DND-41 (cell line): ENCODE measurements at regions not wholly inside any gene's neighbourhood (a gene's known extent, or its start where the extent isn't known, plus 50 kb on each side); places are given as distances from the start of the nearest gene placed in this dataset.
A peak's percentile ranks its signal among the peaks of the same experiment; 100 is the strongest.

Experiments used
- ATAC-seq: fragments of 200-7000 bp; cut with Tn5 transposase; 3 replicates; pipeline ENCODE4 v1.9.1; 2021; ENCODE audit warnings: low read depth; ENCODE audit not compliant: insufficient read depth
- DNase-seq: peaks from one replicate; pipeline ENCODE4 v3.0.0-alpha.2; 2020
- H2AFZ ChIP-seq: 2 replicates; pipeline ENCODE4 v1.6.0; 2012; ENCODE audit warnings: low read depth, low read length
- H3K27ac ChIP-seq: 2 replicates; pipeline ENCODE4 v1.5.1; 2012; ENCODE audit warnings: low read length, inconsistent platforms
- H3K27me3 ChIP-seq: fragments of 200-600 bp; sonication (generic); 2 replicates; pipeline ENCODE4 v1.6.0; 2012; ENCODE audit warnings: low read length, mild to moderate bottlenecking, inconsistent platforms; ENCODE audit not compliant: insufficient read depth, poor library complexity
- H3K36me3 ChIP-seq: 2 replicates; pipeline ENCODE4 v1.5.1; 2012; ENCODE audit warnings: low read length, inconsistent platforms; ENCODE audit not compliant: insufficient read depth
- H3K4me1 ChIP-seq: 2 replicates; pipeline ENCODE4 v1.5.1; 2012; ENCODE audit warnings: mild to moderate bottlenecking, low read length; ENCODE audit not compliant: insufficient read depth
- H3K4me2 ChIP-seq: 2 replicates; pipeline ENCODE4 v1.6.0; 2012; ENCODE audit warnings: mild to moderate bottlenecking, moderate library complexity, low read length, inconsistent platforms; ENCODE audit not compliant: insufficient read depth
- H3K4me3 ChIP-seq, 2 experiments: fragments of 200-600 bp in 1 of 2; shearing (Covaris generic) in 1 of 2; 2 replicates each; pipeline ENCODE4 v1.5.1; 2012 to 2016; ENCODE audit warnings: inconsistent platforms in 2 of 2, low read length in 2 of 2, mild to moderate bottlenecking in 2 of 2, low read depth in 1 of 2, moderate library complexity in 1 of 2
- H3K79me2 ChIP-seq: 2 replicates; pipeline ENCODE4 v1.6.0; 2012; ENCODE audit warnings: low read length, inconsistent platforms; ENCODE audit not compliant: insufficient read depth
- H3K9ac ChIP-seq: 2 replicates; pipeline ENCODE4 v1.6.0; 2012; ENCODE audit warnings: low read depth, mild to moderate bottlenecking, inconsistent platforms, low read length, moderate library complexity
- H3K9me3 ChIP-seq: 2 replicates; pipeline ENCODE4 v1.5.1; 2012; ENCODE audit warnings: low read length, moderate library complexity, mild to moderate bottlenecking, inconsistent platforms; ENCODE audit not compliant: insufficient read depth, severe bottlenecking
- H4K20me1 ChIP-seq: 2 replicates; pipeline ENCODE4 v1.6.0; 2012; ENCODE audit warnings: low read length; ENCODE audit not compliant: insufficient read depth
- CTCF ChIP-seq: IDR thresholded peaks from 2 replicates; pipeline ENCODE4 v1.5.1; 2012; ENCODE audit warnings: borderline replicate concordance, low read length, moderate library complexity, mild to moderate bottlenecking; ENCODE audit not compliant: poor library complexity, severe bottlenecking; ENCODE audit errors: extremely low read depth
- EZH2 ChIP-seq: IDR thresholded peaks from 3 replicates; pipeline ENCODE4 v1.6.1; 2012; ENCODE audit warnings: borderline replicate concordance, low read depth, mild to moderate bottlenecking, moderate library complexity, low read length, inconsistent platforms; ENCODE audit not compliant: severe bottlenecking

GRCh38 chr2:234377761-234378391 is 119.0 kb downstream of the ARL4C start:
- no peaks in the 10 kb centered on the region for H3K9me3 ChIP-seq
- H3K9ac ChIP-seq = no peak overlapping the region
- no peak for DNase-seq
- H3K27ac ChIP-seq = peak overlapping the region; percentile 15; the same call in 1 of the 2 replicates
- no peak overlapping the region for H3K4me3 ChIP-seq
- H3K36me3 ChIP-seq = no peaks in the 10 kb centered on the region
- H2AFZ ChIP-seq = no peak overlapping the region
- H3K4me2 ChIP-seq = no peak overlapping the region
- H4K20me1 ChIP-seq = no peaks in the 10 kb centered on the region
- H3K27me3 ChIP-seq = no peaks in the 10 kb centered on the region
- peaks cover 29% of the 10 kb centered on the region for H3K4me1 ChIP-seq
- ATAC-seq = no peak
- TF ChIP-seq CTCF (no peak), EZH2 (no peak)
- no peaks in the 10 kb centered on the region for H3K79me2 ChIP-seq

GRCh38 chr2:234376229-234376628 is 120.7 kb downstream of the ARL4C start:
- no peaks in the 10 kb centered on the region for H3K9me3 ChIP-seq
- H3K9ac ChIP-seq = no peak overlapping the region
- peaks cover 46% of the 10 kb centered on the region for H3K4me1 ChIP-seq
- H3K4me3 ChIP-seq = no peak overlapping the region
- no peak overlapping the region for H3K4me2 ChIP-seq
- no peak overlapping the region for H3K27ac ChIP-seq
- no peak for TF ChIP-seq EZH2
- TF ChIP-seq CTCF = no peak
- H3K27me3 ChIP-seq = no peaks in the 10 kb centered on the region
- H3K79me2 ChIP-seq = no peaks in the 10 kb centered on the region
- H3K36me3 ChIP-seq = no peaks in the 10 kb centered on the region
- DNase-seq = no peak
- H2AFZ ChIP-seq = no peak overlapping the region
- no peak for ATAC-seq
- H4K20me1 ChIP-seq = no peaks in the 10 kb centered on the region

GRCh38 chr2:234375176-234375880 is 121.6 kb downstream of the ARL4C start:
- TF ChIP-seq EZH2 = no peak
- TF ChIP-seq CTCF = no peak
- no peaks in the 10 kb centered on the region for H3K27me3 ChIP-seq
- H3K4me2 ChIP-seq = no peak overlapping the region
- H3K27ac ChIP-seq = no peak overlapping the region
- H3K9ac ChIP-seq = no peak overlapping the region
- H3K36me3 ChIP-seq = no peaks in the 10 kb centered on the region
- no peak for ATAC-seq
- H3K4me1 ChIP-seq = peaks cover 53% of the 10 kb centered on the region
- H4K20me1 ChIP-seq = no peaks in the 10 kb centered on the region
- no peak for DNase-seq
- no peak overlapping the region for H2AFZ ChIP-seq
- no peaks in the 10 kb centered on the region for H3K79me2 ChIP-seq
- H3K4me3 ChIP-seq = no peak overlapping the region
- H3K9me3 ChIP-seq = no peaks in the 10 kb centered on the region
